Inferior parietal cortex (tissue), 1 donor: ENCODE measurements at regions not wholly inside any gene's neighbourhood (a gene's known extent, or its start where the extent isn't known, plus 50 kb on each side); places are given as distances from the start of the nearest gene placed in this dataset.
"Not testable (repeated sequence)": the region's sequence is repeated elsewhere in the genome, so short reads cannot be mapped to it uniquely, and the experiment has no call there.

Source experiments
- DNase-seq: peaks from one replicate; pipeline ENCODE4 v3.0.0-alpha.2; 2016; ENCODE audit errors: extremely low spot score

- DNase-seq, result no peak
Observed at GRCh38 chr1:73065339-73066041, 783.2 kb upstream of the NEGR1 start.

GRCh38 chr1:73056826-73057225 is 774.5 kb upstream of the NEGR1 start:
- no peak for DNase-seq

- DNase-seq, result no peak
Observed at GRCh38 chr1:73044241-73045036, 762.1 kb upstream of the NEGR1 start.

GRCh38 chr1:73042403-73042802 is 760.1 kb upstream of the NEGR1 start:
- no peak for DNase-seq

- DNase-seq, result no peak
Observed at GRCh38 chr1:73040811-73041210, 758.5 kb upstream of the NEGR1 start.

GRCh38 chr1:73034271-73034670 is 751.9 kb upstream of the NEGR1 start:
- no peak for DNase-seq

GRCh38 chr1:73033640-73034039 is 751.3 kb upstream of the NEGR1 start:
- no peak for DNase-seq

- no peak for DNase-seq
Observed at GRCh38 chr1:73029571-73029970, 747.2 kb upstream of the NEGR1 start.

GRCh38 chr1:73026114-73026513 is 743.8 kb upstream of the NEGR1 start:
- no peak for DNase-seq

- DNase-seq, result no peak
Observed at GRCh38 chr1:73009938-73010337, 727.6 kb upstream of the NEGR1 start.

- no peak for DNase-seq
Observed at GRCh38 chr1:73009311-73009710, 727.0 kb upstream of the NEGR1 start.

- DNase-seq, result no peak
Observed at GRCh38 chr1:72997624-72998023, 715.3 kb upstream of the NEGR1 start.

GRCh38 chr1:72997041-72997440 is 714.7 kb upstream of the NEGR1 start:
- DNase-seq, result no peak

GRCh38 chr1:72987871-72988270 is 705.5 kb upstream of the NEGR1 start:
- DNase-seq, result not testable (repeated sequence)

GRCh38 chr1:72986591-72987290 is 704.4 kb upstream of the NEGR1 start:
- DNase-seq, result no peak

GRCh38 chr1:72985024-72985423 is 702.7 kb upstream of the NEGR1 start:
- not testable (repeated sequence) for DNase-seq

GRCh38 chr1:72983011-72983410 is 700.7 kb upstream of the NEGR1 start:
- DNase-seq, result not testable (repeated sequence)

GRCh38 chr1:72969461-72969860 is 687.1 kb upstream of the NEGR1 start:
- DNase-seq, result no peak

GRCh38 chr1:72954943-72955342 is 672.6 kb upstream of the NEGR1 start:
- DNase-seq, result no peak

- DNase-seq, result not testable (repeated sequence)
Observed at GRCh38 chr1:72950900-72951299, 668.6 kb upstream of the NEGR1 start.

- DNase-seq, result no peak
Observed at GRCh38 chr1:72946903-72947499, 664.7 kb upstream of the NEGR1 start.

GRCh38 chr1:72942008-72942407 is 659.7 kb upstream of the NEGR1 start:
- DNase-seq, result no peak
